Left ventricle myocardium inferior (tissue), 1 donor: ENCODE measurements at regions not wholly inside any gene's neighbourhood (a gene's known extent, or its start where the extent isn't known, plus 50 kb on each side); places are given as distances from the start of the nearest gene placed in this dataset.

ENCODE experiments used
- DNase-seq: peaks from one replicate; pipeline ENCODE4 v3.0.0-alpha.2; 2020
- H3K27ac ChIP-seq: fragments of 200-600 bp; replicated peaks from 2 replicates; pipeline ENCODE4 v1.8.0; 2021
- H3K27me3 ChIP-seq: fragments of 200-600 bp; 2 replicates; pipeline ENCODE4 v1.8.0; 2021; ENCODE audit warnings: low read depth
- H3K36me3 ChIP-seq: fragments of 200-600 bp; 2 replicates; pipeline ENCODE4 v1.8.0; 2021
- H3K4me1 ChIP-seq: fragments of 200-600 bp; 2 replicates; pipeline ENCODE4 v1.8.0; 2021
- H3K4me3 ChIP-seq: fragments of 200-600 bp; 2 replicates; pipeline ENCODE4 v1.8.0; 2021; ENCODE audit warnings: mild to moderate bottlenecking, moderate library complexity
- H3K9me3 ChIP-seq: fragments of 200-600 bp; replicated peaks from 2 replicates; pipeline ENCODE4 v1.8.0; 2021
- CTCF ChIP-seq: fragments of 200-600 bp; IDR thresholded peaks from 2 replicates; pipeline ENCODE4 v1.8.0; 2021; ENCODE audit warnings: antibody characterized with exemption, mild to moderate bottlenecking, borderline replicate concordance
- intact Hi-C: fragments of 100-400 bp; cut with micrococcal nuclease; formaldehyde crosslinking; loops from one replicate; pipeline ENCODE4 v1.11.0; 2022
- donor health status: DM: no; HTN: yes; CAD: no; lungs with severe emphysema.

GRCh38 chr3:151969026-151969642 lies 95.7 kb downstream of the SUCNR1 start:
- Histone ChIP-seq H3K9me3 (no peaks in the 10 kb centered on the region), H3K4me3 (no peak overlapping the region), H3K27ac (no peak overlapping the region), H3K36me3 (no peaks in the 10 kb centered on the region), H3K4me1 (no peaks in the 10 kb centered on the region), H3K27me3 (no peaks in the 10 kb centered on the region)
- no peak for DNase-seq
- no peak for TF ChIP-seq CTCF
- intact Hi-C loops, result no loop called here

GRCh38 chr3:151971814-151972579 lies 98.6 kb downstream of the SUCNR1 start:
- no peak overlapping the region for H3K27ac ChIP-seq
- no peaks in the 10 kb centered on the region for H3K9me3 ChIP-seq
- no peak for DNase-seq
- no peaks in the 10 kb centered on the region for H3K27me3 ChIP-seq
- no peaks in the 10 kb centered on the region for H3K36me3 ChIP-seq
- intact Hi-C loops, result no loop called here
- no peak for TF ChIP-seq CTCF
- H3K4me1 ChIP-seq, result no peaks in the 10 kb centered on the region
- no peak overlapping the region for H3K4me3 ChIP-seq

GRCh38 chr3:151974067-151974466 lies 100.6 kb downstream of the SUCNR1 start:
- H3K36me3 ChIP-seq, result no peaks in the 10 kb centered on the region
- intact Hi-C loops, result no loop called here
- H3K4me3 ChIP-seq, result no peak overlapping the region
- no peak overlapping the region for H3K27ac ChIP-seq
- H3K27me3 ChIP-seq, result no peaks in the 10 kb centered on the region
- no peak for DNase-seq
- H3K4me1 ChIP-seq, result no peaks in the 10 kb centered on the region
- TF ChIP-seq CTCF, result no peak
- no peaks in the 10 kb centered on the region for H3K9me3 ChIP-seq

- no peak for DNase-seq
- intact Hi-C loops, result no loop called here
- Histone ChIP-seq H3K4me3 (no peak overlapping the region), H3K27me3 (no peaks in the 10 kb centered on the region), H3K4me1 (no peaks in the 10 kb centered on the region), H3K9me3 (peaks cover under 1% of the 10 kb centered on the region), H3K27ac (no peak overlapping the region), H3K36me3 (no peaks in the 10 kb centered on the region)
- no peak for TF ChIP-seq CTCF
These were observed 103.0 kb downstream of the SUCNR1 start for GRCh38 chr3:151976211-151977050.

- no peak for TF ChIP-seq CTCF
- intact Hi-C loops, result no loop called here
- Histone ChIP-seq H3K4me3 (no peak overlapping the region), H3K36me3 (no peaks in the 10 kb centered on the region), H3K4me1 (no peaks in the 10 kb centered on the region), H3K27ac (no peak overlapping the region), H3K27me3 (no peaks in the 10 kb centered on the region), H3K9me3 (peaks cover 4% of the 10 kb centered on the region)
- DNase-seq, result no peak
These were observed 106.5 kb downstream of the SUCNR1 start for GRCh38 chr3:151979906-151980305.
